PC-9 (cell line): ENCODE measurements at regions not wholly inside any gene's neighbourhood (a gene's known extent, or its start where the extent isn't known, plus 50 kb on each side); places are given as distances from the start of the nearest gene placed in this dataset.

Experiments used
- CTCF ChIP-seq: fragments of 200-600 bp; sonication (generic); conservative IDR thresholded peaks from 2 replicates; pipeline ENCODE4 v1.6.1; 2017; ENCODE audit warnings: mixed run types, antibody characterized with exemption, mild to moderate bottlenecking, moderate library complexity
- EZH2 ChIP-seq: fragments of 200-600 bp; sonication (generic); IDR thresholded peaks from 2 replicates; pipeline ENCODE4 v1.8.0; 2017; ENCODE audit warnings: antibody characterized with exemption, low read depth

DNA sequence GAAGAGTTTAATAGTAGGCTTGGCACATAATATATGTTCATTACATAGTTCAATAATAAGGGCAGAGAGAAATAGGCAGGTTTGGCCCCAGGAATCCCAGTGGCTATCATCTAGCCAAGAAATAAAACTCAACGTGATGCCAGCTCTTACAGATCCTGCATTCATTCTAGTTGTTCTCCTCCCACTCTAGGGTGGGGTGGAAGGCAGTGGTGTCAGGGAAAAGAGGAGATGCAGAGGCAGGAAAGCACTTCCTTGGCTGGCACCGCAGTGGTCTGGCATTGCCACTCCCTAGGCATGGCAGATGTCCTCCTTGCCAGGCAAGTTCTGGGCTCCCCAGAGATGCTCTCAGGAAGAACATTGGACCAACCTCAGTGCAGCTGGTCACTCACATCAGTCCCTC lies 383.6 kb downstream of the GRIN2B start:
- TF ChIP-seq CTCF (no peak), EZH2 (no peak)
